Neural progenitor cell (in vitro differentiated cells): ENCODE measurements at regions not wholly inside any gene's neighbourhood (a gene's known extent, or its start where the extent isn't known, plus 50 kb on each side); places are given as distances from the start of the nearest gene placed in this dataset.

Experiments used
- CTCF ChIP-seq: fragments of 200-600 bp; sonication (generic); IDR thresholded peaks from 2 replicates; pipeline ENCODE4 v1.5.1; 2017; ENCODE audit warnings: antibody characterized with exemption, mild to moderate bottlenecking
- EZH2 ChIP-seq: fragments of 200-600 bp; sonication (generic); IDR thresholded peaks from 2 replicates; pipeline ENCODE4 v1.6.1; 2017; ENCODE audit warnings: antibody characterized with exemption, mild to moderate bottlenecking, moderate library complexity

GRCh38 chr21:16196001-16196400, 466.2 kb downstream of the USP25 start:
- TF ChIP-seq CTCF (no peak), EZH2 (no peak)
